IPS-20b (cell line): ENCODE measurements at regions not wholly inside any gene's neighbourhood (a gene's known extent, or its start where the extent isn't known, plus 50 kb on each side); places are given as distances from the start of the nearest gene placed in this dataset.

Experiments
- H3K27ac ChIP-seq: one replicate; pipeline ENCODE4 v1.5.1; 2013; ENCODE audit warnings: low read length
- H3K27me3 ChIP-seq: 2 replicates; pipeline ENCODE4 v1.6.1; 2013; ENCODE audit warnings: mild to moderate bottlenecking, low read length, inconsistent platforms; ENCODE audit not compliant: insufficient read depth
- H3K36me3 ChIP-seq: 2 replicates; pipeline ENCODE4 v1.6.1; 2013; ENCODE audit warnings: low read depth, mild to moderate bottlenecking, inconsistent platforms, low read length, moderate library complexity; ENCODE audit not compliant: insufficient read depth
- H3K4me1 ChIP-seq: 2 replicates; pipeline ENCODE4 v1.6.1; 2013; ENCODE audit warnings: mild to moderate bottlenecking, control low read depth, inconsistent platforms, low read length, moderate library complexity; ENCODE audit not compliant: insufficient read depth
- H3K4me3 ChIP-seq: 2 replicates; pipeline ENCODE4 v1.5.1; 2013; ENCODE audit warnings: mild to moderate bottlenecking, low read length, inconsistent platforms
- H3K9ac ChIP-seq: 2 replicates; pipeline ENCODE4 v1.6.1; 2013; ENCODE audit warnings: low read depth, mild to moderate bottlenecking, inconsistent platforms, low read length, moderate library complexity
- H3K9me3 ChIP-seq: 2 replicates; pipeline ENCODE4 v1.6.1; 2013; ENCODE audit warnings: mild to moderate bottlenecking, low read depth, low read length, inconsistent platforms; ENCODE audit not compliant: insufficient read depth

- no peak overlapping the region for H3K4me3 ChIP-seq
- no peaks in the 10 kb centered on the region for H3K9me3 ChIP-seq
- H3K27ac ChIP-seq, result no peak overlapping the region
These were observed 238.4 kb downstream of the MEIS1 start for GRCh38 chr2:66673286-66673685.

GRCh38 chr2:66674087-66674486, 239.2 kb downstream of the MEIS1 start:
- Histone ChIP-seq H3K9ac (no peak overlapping the region), H3K4me1 (peaks cover 3% of the 10 kb centered on the region; the same call in 1 of the 2 replicates), H3K9me3 (no peaks in the 10 kb centered on the region), H3K4me3 (no peak overlapping the region), H3K27me3 (no peaks in the 10 kb centered on the region), H3K36me3 (no peaks in the 10 kb centered on the region), H3K27ac (no peak overlapping the region)

More at GRCh38 chr2:66673286-66673685, 238.4 kb downstream of the MEIS1 start:
- no peak overlapping the region for H3K9ac ChIP-seq
- no peaks in the 10 kb centered on the region for H3K36me3 ChIP-seq
- H3K4me1 ChIP-seq, result no peaks in the 10 kb centered on the region
- no peaks in the 10 kb centered on the region for H3K27me3 ChIP-seq

GRCh38 chr2:66675591-66675990, 240.7 kb downstream of the MEIS1 start:
- H3K27me3 ChIP-seq, result no peaks in the 10 kb centered on the region
- no peak overlapping the region for H3K9ac ChIP-seq
- no peaks in the 10 kb centered on the region for H3K36me3 ChIP-seq
- H3K9me3 ChIP-seq, result no peaks in the 10 kb centered on the region
- H3K4me3 ChIP-seq, result no peak overlapping the region
- no peak overlapping the region for H3K27ac ChIP-seq
- H3K4me1 ChIP-seq, result peaks cover 14% of the 10 kb centered on the region; the same call in 1 of the 2 replicates

- H3K36me3 ChIP-seq, result no peaks in the 10 kb centered on the region
- no peaks in the 10 kb centered on the region for H3K9me3 ChIP-seq
- 0 out of 2 replicates have a peak overlapping the region, but pooled peaks have one; percentile 3 for H3K4me3 ChIP-seq
- peaks cover 27% of the 10 kb centered on the region; the same call in 1 of the 2 replicates for H3K4me1 ChIP-seq
- H3K9ac ChIP-seq, result no peak overlapping the region
- no peak overlapping the region for H3K27ac ChIP-seq
- H3K27me3 ChIP-seq, result no peaks in the 10 kb centered on the region
These were observed 244.5 kb downstream of the MEIS1 start for GRCh38 chr2:66679442-66679841.

GRCh38 chr2:66682476-66682875, 247.6 kb downstream of the MEIS1 start:
- Histone ChIP-seq H3K9me3 (no peaks in the 10 kb centered on the region), H3K4me1 (peaks cover 41% of the 10 kb centered on the region; the same call in 1 of the 2 replicates), H3K9ac (no peak overlapping the region; the same call in 1 of the 2 replicates), H3K27me3 (no peaks in the 10 kb centered on the region), H3K27ac (no peak overlapping the region), H3K36me3 (no peaks in the 10 kb centered on the region), H3K4me3 (no peak overlapping the region)

- Histone ChIP-seq H3K27me3 (no peaks in the 10 kb centered on the region), H3K27ac (no peak overlapping the region), H3K4me1 (peaks cover 41% of the 10 kb centered on the region; the same call in 1 of the 2 replicates), H3K4me3 (no peak overlapping the region), H3K9me3 (no peaks in the 10 kb centered on the region), H3K36me3 (no peaks in the 10 kb centered on the region), H3K9ac (no peak overlapping the region)
These were observed 248.1 kb downstream of the MEIS1 start for GRCh38 chr2:66683064-66683463.

GRCh38 chr2:66683599-66683998, 248.7 kb downstream of the MEIS1 start:
- peaks cover 41% of the 10 kb centered on the region; the same call in 1 of the 2 replicates for H3K4me1 ChIP-seq
- H3K27me3 ChIP-seq, result no peaks in the 10 kb centered on the region
- no peak overlapping the region for H3K27ac ChIP-seq
- H3K36me3 ChIP-seq, result no peaks in the 10 kb centered on the region
- H3K4me3 ChIP-seq, result no peak overlapping the region
- H3K9ac ChIP-seq, result no peak overlapping the region
- no peaks in the 10 kb centered on the region for H3K9me3 ChIP-seq

GRCh38 chr2:66684289-66684688, 249.4 kb downstream of the MEIS1 start:
- Histone ChIP-seq H3K9ac (no peak overlapping the region), H3K9me3 (no peaks in the 10 kb centered on the region), H3K36me3 (no peaks in the 10 kb centered on the region), H3K4me3 (no peak overlapping the region), H3K27ac (no peak overlapping the region), H3K4me1 (peaks cover 37% of the 10 kb centered on the region; the same call in 1 of the 2 replicates), H3K27me3 (no peaks in the 10 kb centered on the region)

- Histone ChIP-seq H3K27me3 (no peaks in the 10 kb centered on the region), H3K27ac (peak overlapping the region; percentile 11), H3K9me3 (no peaks in the 10 kb centered on the region), H3K36me3 (no peaks in the 10 kb centered on the region), H3K4me3 (no peak overlapping the region; the same call in 1 of the 2 replicates), H3K4me1 (peaks cover 42% of the 10 kb centered on the region; the same call in 1 of the 2 replicates), H3K9ac (no peak overlapping the region)
These were observed 251.8 kb downstream of the MEIS1 start for GRCh38 chr2:66686755-66687154.

- Histone ChIP-seq H3K4me1 (peaks cover 48% of the 10 kb centered on the region; the same call in 1 of the 2 replicates), H3K4me3 (no peak overlapping the region), H3K9me3 (no peaks in the 10 kb centered on the region), H3K36me3 (no peaks in the 10 kb centered on the region), H3K27ac (no peak overlapping the region), H3K9ac (no peak overlapping the region), H3K27me3 (no peaks in the 10 kb centered on the region)
These were observed 254.0 kb downstream of the MEIS1 start for GRCh38 chr2:66688951-66689350.

GRCh38 chr2:66689456-66690051, 254.6 kb downstream of the MEIS1 start:
- no peak overlapping the region for H3K27ac ChIP-seq
- H3K9ac ChIP-seq, result no peak overlapping the region
- H3K36me3 ChIP-seq, result no peaks in the 10 kb centered on the region
- H3K4me1 ChIP-seq, result peaks cover 48% of the 10 kb centered on the region; the same call in 1 of the 2 replicates
- H3K9me3 ChIP-seq, result no peaks in the 10 kb centered on the region
- H3K27me3 ChIP-seq, result no peaks in the 10 kb centered on the region
- no peak overlapping the region for H3K4me3 ChIP-seq
